GM10266 (cell line): ENCODE measurements at regions not wholly inside any gene's neighbourhood (a gene's known extent, or its start where the extent isn't known, plus 50 kb on each side); places are given as distances from the start of the nearest gene placed in this dataset.
"Not testable (repeated sequence)": the region's sequence is repeated elsewhere in the genome, so short reads cannot be mapped to it uniquely, and the experiment has no call there.

Experiments used
- DNase-seq: peaks from one replicate; pipeline ENCODE4 v3.0.0; 2012; ENCODE audit errors: extremely low spot score
- TF ChIP-seq, protein P1 (sequence below): IDR thresholded peaks from 2 replicates; pipeline ENCODE4 v1.5.1; 2012; ENCODE audit warnings: mild to moderate bottlenecking, low read depth; ENCODE audit not compliant: control insufficient read depth, insufficient read depth; ENCODE audit errors: missing control alignments

DNA sequence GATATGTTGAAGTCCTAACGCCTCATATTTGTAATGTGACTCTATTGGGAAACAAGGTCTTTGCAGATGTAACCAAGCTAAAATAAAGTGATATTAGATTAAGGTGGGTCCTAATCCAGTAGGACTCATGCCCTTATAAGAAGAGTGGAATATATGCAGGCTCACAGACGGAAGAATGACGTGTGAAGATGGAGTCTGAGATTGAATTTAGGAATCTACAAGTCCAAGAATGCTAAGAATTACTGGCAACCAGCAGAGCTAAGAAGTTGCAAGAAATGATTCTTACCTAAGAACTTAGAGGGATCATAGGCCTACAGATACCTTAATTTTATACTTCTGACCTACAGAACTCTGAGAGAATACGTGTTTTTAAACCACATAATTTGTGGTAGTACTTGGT is 350.0 kb upstream of the ST8SIA4 start:
- TF ChIP-seq, protein P1, sequence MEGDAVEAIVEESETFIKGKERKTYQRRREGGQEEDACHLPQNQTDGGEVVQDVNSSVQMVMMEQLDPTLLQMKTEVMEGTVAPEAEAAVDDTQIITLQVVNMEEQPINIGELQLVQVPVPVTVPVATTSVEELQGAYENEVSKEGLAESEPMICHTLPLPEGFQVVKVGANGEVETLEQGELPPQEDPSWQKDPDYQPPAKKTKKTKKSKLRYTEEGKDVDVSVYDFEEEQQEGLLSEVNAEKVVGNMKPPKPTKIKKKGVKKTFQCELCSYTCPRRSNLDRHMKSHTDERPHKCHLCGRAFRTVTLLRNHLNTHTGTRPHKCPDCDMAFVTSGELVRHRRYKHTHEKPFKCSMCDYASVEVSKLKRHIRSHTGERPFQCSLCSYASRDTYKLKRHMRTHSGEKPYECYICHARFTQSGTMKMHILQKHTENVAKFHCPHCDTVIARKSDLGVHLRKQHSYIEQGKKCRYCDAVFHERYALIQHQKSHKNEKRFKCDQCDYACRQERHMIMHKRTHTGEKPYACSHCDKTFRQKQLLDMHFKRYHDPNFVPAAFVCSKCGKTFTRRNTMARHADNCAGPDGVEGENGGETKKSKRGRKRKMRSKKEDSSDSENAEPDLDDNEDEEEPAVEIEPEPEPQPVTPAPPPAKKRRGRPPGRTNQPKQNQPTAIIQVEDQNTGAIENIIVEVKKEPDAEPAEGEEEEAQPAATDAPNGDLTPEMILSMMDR = no peak
- DNase-seq = no peak

DNA sequence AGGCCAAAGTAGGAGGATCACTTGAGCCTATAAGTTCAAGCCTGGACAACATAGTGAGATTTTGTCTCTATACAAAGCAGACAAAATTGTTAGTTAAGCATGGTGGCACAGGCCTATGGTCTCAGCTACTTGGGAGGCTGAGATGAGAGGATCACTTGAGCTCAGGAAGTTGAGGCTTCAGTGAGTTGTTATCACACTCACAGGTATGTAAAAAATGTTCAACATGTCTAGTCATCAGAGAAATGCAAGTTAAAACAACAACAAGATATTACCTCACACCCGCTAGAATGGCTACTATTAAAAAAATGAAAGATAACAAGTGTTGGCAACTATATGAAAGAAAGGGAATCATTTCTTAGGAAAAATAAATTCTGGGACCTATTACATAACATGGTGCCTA is 341.5 kb upstream of the ST8SIA4 start:
- TF ChIP-seq, protein P1 = no peak
- DNase-seq = no peak

DNA sequence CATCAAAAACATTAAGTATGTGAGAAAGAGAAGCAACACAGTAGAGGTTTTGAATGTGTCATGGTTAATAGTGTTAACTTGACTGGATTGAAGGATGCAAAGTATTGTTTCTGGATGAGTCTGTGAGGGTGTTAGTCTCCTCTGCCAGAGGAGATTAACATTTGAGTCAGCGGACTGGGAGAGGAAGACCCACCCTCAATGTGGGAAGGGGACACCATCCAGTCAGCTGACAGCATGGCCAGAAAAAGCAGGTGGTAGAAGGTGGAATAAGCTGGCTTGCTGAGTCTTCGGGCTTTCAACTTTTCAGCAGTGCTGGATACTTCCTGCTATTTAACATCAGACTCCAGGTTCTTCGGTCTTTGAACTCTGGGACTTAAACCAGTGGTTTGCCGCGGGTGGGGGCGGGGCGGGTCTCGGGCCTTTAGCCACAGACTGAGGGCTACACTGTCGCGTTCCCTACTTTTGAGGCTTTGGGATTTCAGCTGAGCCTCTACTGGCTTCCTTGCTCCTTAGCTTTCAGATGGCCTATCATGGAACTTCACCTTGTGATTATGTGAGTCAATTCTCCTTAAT is 309.9 kb upstream of the ST8SIA4 start:
- TF ChIP-seq, protein P1 = no peak
- no peak for DNase-seq

DNA sequence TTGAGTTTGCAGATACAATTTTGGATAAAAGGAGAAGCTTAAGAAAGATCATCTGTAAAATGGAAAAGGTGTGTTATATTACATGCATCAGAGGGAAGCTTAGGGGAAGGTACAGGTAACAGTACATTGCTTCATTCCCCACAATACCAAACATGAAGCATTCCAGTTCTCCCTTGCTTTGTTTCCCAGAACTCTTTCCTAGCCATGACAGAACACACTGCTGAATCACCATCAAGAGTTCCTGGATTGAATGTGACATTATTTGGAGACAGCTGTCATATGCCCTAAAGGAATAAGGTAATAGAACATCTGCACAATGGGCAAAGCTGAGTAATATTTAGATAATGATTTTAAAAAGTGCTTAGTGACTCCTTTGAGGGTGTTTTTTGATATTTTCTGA is 303.5 kb upstream of the ST8SIA4 start:
- DNase-seq = no peak
- TF ChIP-seq, protein P1 = no peak

DNA sequence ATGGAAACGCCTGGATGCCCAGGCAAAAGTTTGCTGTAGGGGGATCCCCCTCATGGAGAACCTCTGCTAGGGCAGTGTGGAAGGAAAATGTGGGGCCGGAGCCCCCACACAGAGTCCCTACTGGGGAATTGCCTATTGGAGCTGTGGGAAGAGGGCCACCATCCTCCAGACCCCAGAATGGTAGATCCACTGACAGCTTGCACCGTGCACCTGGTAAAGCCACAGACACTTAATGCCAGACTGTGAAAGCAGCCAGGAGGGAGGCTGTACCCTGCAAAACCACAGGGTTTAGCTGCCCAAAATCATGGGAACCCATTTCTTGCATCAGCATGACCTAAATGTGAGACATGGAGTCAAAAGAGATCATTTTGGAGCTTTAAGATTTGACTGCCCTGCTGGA is 302.0 kb upstream of the ST8SIA4 start:
- DNase-seq = not testable (repeated sequence)

DNA sequence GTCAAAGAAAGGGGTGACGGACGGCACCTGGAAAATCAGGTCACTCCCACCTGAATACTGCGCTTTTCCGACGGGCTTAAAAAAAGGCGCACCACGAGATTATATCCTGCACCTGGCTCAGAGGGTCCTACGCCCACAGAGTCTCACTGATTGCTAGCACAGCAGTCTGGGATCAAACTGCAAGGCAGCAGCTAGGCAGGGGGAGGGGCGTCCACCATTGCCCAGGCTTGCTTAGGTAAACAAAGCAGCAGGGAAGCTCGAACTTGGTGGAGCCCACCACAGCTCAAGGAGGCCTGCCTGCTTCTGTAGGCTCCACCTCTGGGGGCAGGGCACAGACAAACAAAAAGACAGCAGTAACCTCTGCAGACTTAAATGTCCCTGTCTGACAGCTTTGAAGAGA is 277.3 kb upstream of the ST8SIA4 start:
- not testable (repeated sequence) for DNase-seq

DNA sequence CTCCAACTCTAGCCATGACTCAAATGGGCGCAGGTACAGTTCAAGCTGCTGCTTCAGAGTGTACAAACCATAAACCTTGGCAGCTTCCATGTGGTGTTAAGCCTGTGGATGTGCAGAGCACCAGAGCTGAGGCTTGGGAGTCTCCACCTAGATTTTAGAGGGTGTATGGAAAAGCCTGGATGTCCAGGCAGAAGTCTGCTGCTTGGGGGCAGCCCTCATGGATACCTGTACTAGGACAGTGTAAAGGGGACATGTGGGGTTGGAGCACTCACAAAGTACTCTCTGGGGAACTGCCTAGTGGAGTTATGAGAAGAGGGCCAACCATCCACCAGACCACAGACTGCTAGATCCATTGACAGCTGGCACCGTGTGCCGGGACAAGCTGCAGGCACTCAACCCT is 273.5 kb upstream of the ST8SIA4 start:
- TF ChIP-seq, protein P1 = no peak

DNA sequence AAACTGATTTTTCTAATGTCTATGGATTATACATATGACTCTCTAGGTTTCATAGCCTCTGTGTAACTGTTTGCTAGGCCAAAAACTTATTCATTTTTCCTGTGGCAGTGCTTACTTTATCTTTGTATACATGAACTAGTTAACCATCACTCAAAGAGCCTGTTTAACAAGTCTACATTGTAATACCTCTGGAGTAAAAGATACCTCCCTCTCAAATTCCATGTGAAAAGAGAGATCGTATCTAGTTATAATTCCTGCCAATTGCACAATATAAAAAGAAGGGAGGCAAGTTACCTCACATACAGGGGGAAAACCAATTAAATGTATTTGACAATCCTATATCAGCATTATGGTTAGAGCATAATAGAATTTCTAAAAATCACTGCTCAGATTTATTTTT is 271.9 kb upstream of the ST8SIA4 start:
- no peak for DNase-seq
- TF ChIP-seq, protein P1 = no peak

More for the DNA sequence above, 273.5 kb upstream of the ST8SIA4 start:
- no peak for DNase-seq

DNA sequence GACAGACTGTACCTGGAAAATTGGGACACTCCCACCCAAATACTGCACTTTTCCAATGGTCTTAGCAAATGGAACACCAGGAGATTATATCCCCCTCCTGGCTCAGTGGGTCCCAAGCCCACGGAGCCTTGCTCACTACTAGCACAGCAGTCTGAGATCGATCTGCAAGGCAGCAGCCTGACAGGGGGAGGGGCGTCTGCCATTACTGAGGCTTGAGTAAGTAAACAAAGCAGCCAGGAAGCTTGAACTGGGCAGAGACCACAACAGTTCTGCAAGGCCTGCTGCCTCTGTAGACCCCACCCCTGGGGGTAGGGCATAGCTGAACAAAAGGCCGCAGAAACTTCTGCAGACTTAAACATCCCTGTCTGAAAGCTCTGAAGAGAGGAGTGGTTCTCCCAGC is 260.0 kb upstream of the ST8SIA4 start:
- TF ChIP-seq, protein P1 = no peak
- DNase-seq = no peak
